ENCODE measurements at regions not wholly inside any gene's neighbourhood (a gene's known extent, or its start where the extent isn't known, plus 50 kb on each side); places are given as distances from the start of the nearest gene placed in this dataset.

DNA sequence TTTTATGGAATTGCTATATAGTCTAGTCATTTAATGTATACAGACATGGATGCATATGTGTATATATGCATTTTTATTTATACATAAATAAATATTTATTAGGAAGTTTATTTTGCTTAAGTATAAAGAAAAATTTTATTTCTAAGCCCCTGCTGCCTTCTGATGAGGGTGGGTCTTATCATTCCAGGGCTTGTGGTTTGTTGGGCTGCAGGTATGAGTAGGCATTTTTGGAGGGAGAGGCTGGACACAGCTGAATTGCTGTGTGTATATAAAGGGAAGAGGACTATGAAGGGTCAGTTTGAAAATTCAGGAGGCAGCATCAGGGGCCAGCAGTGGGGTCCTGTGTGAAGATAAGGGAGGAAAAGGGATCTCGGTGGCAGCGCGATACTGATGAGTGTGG lies 189.4 kb downstream of the TMEM182 start:
- no peak for DNase-seq (ENCODE audit: low spot score)

DNA sequence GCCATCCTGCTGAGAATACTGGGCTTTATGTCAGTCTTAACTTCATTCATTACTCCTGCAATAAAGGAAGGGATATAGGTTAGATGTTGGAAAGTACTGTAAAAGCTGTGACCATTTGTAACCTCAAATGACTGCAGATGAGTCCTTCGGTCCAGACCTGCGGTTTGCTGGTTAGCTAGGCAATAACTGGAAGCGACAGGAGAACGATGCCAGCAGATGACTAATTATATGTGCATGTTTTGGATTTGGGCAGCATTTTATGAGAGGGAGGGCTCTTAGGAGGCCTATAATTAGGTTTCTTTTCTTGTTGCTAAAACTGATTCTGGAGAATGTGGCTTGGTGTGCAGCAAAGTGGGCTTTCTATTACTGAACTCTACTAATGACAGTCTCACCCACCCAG lies 205.6 kb downstream of the TMEM182 start:
- DNase-seq (ENCODE audit: low spot score) = peak; percentile 65

DNA sequence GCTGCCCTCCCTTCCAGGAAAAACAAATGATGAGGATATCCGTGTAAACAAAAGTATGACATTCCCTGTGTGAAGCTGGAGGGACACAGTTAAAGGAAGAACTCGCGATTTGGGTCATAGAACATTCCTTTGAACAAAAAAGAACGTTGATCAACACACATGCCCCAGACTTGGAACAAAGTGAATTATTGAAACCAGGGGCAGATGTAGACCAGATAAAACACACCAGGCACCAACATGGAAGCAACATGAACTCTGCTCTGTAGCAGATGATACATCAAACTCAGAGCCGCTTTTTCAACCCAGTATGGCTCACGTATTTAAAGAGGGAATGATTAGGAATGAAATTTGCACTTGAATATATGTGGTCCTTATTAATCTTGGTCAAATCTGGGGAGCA lies 206.5 kb downstream of the TMEM182 start:
- no peak for DNase-seq (ENCODE audit: low spot score)

DNA sequence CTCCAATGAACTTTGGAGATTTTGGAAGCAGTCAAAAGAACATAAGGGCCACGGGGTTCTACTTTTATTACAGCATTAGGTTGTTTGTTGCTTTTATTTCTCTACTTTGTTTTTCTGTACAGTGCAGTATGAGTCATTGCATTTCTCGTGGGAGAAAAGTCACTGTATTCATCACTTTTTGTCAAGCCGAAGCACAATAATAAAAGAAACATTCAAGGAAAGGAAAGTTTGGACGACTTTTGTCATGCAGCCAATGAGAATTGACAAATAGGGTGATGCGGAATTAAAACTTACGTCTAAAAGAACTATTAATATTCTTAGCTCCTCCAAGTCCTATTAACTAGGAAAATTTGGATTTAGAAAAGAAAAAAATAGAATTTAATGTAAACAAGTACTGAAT lies 209.9 kb downstream of the TMEM182 start:
- DNase-seq (ENCODE audit: low spot score) = no peak

DNA sequence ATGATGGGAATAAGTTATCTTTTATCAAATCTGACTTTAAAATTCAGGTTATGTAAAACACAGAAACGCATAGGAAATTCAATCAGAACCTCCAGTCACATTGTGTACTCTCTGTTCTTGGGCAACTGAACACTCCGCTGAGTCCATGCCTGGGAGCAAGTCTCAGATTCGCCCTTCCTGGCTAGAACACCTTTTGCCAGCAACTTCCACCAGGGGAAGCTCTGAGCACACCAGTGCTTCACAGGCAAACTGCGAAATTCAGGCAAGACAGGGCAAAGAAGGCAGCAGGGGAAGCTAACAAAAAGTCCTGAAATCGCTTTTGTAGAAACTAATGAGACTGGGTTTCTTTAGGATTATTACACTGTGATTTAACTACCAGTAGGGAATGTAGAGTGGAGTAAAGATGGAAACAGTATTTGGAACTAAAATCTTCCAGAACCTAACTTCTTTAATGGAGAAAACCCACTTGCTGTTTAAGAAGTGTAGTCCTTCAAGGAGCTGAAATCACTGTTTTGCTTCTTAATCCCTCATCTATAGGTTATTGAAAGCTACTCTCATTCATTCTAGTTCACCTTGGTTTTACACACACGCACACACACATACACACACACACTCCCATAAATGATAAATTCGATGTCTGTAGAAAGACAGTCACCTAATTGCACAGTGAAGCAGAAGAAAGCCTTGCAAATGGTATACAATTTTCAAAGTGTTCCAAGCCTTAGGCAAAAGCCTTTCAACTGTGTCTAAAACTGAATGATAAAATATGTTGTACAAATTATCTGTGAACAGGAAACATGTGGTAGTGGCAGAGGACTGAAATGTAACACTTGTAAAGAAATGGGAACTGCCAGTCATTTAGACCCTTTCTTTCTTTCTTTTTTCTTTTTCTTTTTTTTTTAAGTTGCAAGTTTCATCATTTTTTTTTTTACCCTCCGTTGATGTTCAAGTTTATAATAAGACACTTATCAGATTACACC lies 214.5 kb downstream of the TMEM182 start:
- peak; percentile 28 for DNase-seq (ENCODE audit: low spot score)

DNA sequence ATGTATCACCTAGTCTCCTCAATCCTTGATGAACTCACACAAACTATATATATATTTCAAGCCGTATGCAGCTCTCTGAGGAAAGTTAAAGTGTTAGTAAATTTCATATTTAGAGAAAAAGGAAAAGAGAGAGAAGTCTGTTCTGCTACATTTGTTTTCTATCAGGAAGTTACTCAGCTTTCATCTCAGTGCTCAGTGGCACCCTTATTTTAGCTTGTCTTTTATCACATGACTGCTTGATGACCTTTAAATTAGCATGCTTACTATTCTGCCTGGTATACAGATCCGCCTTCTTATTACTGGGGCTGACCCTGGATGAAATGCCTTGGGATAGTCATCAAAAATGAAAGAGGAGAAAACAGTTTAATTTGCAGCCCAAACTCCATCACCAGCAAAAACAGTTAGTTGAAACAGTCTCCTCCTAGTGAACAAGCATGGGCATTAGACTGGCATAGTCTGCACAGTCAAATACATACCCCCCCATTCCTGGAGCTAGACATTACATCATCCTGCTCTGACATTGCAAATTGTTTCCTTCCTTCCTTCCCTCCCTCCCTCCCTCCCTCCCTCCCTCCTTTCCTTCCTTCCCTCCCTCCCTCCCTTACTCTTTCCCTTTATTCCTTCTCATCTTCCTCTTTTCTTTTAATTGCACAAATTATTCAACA lies 215.7 kb downstream of the TMEM182 start:
- DNase-seq (ENCODE audit: low spot score) = no peak

DNA sequence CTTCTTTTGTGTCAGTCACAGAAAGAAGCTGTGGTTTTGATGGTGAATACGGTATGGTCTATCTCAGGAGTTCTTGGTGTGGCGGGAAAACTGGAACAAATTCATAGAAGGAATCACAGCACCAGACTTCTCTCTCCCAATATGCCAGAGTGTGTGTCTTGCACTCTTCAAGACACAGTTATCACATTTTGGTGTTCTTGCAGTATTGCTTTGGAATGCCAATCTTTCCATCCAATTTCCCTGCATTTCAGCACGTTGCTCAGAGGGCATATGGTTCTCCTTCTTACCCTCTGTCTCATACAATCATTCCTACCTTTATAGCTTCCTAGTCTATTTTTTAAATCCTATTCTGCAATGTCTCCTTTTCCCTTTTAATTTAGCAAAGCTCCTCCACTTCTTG lies 216.3 kb downstream of the TMEM182 start:
- DNase-seq (ENCODE audit: low spot score) = no peak

DNA sequence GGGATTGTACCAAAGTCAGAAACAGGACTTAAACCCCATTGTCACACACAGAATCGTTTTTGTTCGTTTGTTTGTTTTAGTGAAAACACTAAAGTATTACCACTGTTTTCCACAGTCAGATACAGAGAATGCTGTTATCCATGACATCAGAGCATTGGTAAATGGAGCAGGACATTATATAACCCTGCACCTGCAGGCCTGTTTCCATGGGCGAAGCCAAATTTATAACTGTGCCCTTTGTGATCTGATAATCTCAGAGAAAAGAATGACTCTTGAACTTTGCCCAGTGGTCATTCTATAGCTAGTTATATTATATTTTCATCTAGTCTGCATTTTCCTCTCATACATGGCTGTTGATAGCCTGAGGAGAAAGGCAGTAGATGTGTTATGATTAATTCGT lies 217.6 kb downstream of the TMEM182 start:
- no peak for DNase-seq (ENCODE audit: low spot score)

DNA sequence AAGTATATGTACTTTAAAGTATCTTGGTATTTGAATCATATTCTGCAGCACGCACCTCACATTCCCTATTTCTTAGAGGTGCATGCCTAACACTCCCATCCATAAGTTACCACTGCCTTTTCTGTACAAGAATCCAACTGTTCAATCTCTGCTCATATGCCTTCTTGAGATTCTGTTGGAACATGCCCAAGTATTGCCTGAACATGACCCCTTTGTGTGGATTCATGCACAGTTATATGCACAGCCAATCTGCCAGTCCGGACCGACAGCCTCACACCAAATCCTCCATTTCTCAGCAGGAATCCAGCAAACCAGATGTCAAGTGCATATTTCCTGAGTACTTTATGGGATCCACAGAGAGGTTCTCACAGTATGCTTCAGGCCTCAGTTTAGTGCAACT lies 222.0 kb downstream of the TMEM182 start:
- DNase-seq (ENCODE audit: low spot score) = no peak

DNA sequence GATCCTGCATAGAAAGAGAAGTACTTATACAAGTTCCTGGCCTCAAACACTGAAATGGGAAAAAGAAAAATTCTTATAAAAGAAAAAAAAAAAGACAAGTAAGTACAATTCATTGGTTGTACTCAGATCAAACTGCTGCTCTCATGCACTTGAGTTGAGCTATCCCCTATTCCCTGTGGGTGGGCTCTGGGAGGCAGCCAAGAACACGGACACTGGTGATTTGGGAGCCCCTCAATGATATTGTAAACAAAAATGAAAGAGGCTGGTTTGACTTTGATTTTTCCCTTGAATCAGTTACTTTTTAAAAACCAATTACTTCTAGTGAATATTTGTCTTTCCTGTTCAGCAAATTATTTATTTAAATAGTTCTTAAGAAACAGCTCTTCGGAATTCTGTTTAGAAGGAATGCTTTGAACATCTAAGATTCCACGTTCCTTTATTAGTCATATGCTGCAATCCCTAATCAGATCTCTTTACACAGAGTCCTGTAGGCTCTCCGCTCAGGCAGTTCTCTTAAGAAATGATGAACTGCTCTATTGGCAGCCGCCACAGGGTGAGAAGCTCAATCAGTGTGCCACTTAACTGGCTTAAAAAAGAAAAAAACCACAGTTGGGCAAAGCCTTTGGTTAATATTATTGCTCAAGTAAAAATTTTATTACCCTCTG lies 225.1 kb downstream of the TMEM182 start:
- no peak for DNase-seq (ENCODE audit: low spot score)

DNA sequence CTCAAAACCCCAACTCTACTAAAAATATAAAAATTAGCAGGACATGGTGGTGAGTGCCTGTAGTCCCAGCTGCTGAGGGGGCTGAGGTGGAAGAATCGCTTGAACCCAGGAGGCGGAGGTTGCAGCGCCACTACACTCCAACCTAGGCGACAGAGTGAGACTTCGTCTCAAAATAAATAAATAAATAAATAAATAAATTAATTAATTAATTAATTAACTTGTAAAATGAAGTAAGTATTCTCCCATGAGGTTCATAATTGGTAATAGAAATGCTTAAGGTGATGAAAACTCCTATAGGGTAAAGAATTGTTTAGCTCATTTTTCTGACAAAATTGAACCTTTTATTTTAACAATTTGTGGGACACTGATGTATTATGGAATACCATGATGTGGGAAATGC lies 230.8 kb downstream of the TMEM182 start:
- DNase-seq (ENCODE audit: low spot score) = no peak

DNA sequence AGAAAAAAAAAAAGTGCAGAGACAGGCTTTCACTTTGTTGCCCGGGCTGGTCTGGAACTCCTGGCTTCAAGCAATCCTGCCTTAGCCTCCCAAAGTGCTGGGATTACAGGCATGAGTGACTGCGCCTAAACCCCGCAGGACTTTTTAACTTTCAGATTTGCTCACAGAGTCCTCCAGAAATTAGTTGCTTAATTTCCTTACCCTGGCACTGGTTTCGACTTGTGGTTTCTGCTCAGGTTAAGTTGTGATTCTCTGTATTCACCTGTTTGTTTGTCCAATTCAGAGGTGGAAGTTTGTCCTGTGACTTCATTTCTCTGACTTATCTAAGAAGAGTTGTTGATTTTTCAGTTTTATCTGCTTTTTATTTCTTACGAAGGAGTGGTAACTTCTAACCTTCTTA lies 238.1 kb downstream of the TMEM182 start:
- no peak for DNase-seq (ENCODE audit: low spot score)

DNA sequence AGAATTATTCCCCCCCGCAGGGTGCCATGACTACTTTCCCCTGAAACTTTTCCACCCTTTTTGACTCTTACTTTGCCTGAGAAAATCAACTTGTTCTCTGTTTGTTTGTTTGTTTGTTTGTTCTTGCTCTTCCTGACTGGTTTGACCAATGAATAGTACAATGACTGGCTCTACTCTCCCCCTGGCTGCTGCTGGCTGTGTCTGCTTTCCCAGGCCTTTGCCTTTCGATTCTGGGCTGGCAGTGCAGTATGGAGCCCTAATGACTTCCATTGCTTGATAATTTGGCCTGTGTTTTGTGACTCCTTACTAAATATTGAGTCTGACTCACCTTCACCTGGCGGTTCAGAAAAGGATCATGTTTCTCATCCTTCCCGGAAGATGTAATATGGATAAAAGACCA lies 241.1 kb downstream of the TMEM182 start:
- DNase-seq (ENCODE audit: low spot score) = no peak

DNA sequence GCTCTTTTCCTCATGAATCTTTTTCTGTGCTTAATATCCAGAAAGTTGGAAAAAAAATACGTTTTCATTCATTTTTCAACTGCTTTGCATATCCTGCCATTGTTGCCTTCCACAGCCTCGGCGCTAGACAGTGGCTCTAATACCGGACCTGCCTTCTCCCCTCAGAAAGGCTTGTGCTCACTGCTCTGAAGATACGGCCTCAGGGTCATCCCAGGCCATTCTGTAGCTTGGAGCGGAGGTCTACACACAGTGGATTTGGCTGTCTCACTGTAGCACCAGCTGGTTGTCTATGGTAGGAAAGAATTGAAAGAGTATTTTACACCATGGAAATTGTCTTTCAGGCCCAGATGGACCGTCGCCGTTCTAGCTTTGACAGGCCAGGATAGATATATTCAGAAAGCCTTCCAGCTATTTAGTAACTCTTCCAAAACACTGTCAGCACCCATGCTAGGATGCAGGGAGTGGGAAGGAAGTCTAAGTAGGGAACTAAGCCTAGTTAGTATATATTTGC lies 242.0 kb downstream of the TMEM182 start:
- no peak for DNase-seq (ENCODE audit: low spot score)

DNA sequence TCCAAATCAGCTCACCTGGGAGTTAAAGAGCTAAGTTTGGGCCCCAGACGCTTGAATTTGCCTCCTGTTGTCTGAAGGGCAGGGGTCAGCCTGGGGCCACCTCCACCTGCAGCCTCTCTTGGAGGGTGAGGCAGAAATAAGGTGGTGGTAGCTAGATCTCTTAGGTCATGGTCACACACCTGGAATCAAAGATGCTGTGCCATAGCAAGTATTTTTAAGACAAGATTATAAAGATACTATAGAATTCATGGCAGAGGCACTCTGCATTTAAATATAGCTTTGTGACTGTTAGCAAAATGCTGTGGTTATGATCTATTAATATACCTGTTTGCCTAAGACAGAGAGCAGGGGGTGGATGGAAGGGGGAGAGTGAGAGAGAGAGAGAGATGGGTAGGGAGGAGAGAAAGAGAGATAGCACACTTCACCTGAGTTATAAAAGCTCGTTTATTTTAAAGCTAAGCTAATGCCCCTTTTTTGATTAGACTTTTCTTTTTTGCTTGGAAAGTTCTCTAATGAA lies 242.7 kb downstream of the TMEM182 start:
- DNase-seq (ENCODE audit: low spot score) = no peak

DNA sequence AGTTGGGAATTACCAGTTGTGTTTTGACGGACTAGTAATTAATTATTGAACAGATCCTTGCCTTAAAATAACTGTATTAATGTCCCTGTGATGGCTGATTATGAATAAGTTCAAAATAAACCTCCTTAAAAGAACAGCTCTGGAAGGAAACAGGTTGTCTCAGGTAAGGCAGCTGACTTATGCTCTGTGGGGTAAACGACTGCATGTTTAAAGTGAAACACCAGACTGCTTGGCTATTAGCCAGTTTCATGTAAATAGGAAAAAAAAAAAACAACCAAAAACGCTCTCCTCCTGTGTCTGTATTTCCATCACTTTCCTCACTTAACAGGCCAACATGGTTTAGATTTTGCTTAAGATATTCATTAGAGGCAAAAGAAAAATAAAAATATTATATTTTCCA lies 243.6 kb downstream of the TMEM182 start:
- DNase-seq (ENCODE audit: low spot score) = no peak

DNA sequence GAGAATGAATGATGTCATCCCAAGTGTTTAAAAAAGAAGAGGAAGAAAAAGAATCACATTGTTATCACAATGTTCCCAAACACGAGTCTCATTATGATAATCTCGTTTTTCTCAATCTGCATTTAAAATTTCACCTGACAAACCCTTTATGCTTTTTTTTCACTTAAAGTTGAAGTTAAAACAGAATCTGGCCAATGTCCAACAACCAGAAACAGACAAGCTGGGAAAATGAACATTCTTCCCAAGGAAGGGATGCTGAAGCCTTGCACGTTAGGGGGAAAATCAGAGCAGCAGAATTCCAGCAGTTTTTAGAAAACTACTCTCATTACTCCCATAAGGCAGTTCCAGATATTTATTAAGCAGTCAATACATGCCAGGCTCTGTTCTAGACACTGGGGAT lies 245.3 kb downstream of the TMEM182 start:
- DNase-seq (ENCODE audit: low spot score) = no peak

DNA sequence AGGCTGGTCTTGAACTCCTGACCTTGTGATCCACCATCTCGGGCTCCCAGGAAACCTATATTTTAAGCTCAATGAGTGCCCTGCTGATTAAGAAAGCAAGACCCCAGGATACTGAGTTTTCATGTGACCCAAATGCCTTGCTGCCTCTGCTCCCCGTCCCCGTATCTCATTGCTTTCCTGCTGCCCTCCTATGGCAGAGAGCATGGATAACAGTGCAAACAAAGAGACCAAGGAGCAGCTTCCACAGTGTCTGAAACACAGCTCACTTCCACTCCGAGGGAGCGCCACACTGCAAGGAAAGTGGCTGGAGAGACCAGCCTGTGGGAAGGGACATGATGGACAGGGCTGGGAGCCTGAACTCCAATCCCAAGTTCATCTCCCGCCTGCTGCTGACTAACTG lies 246.8 kb downstream of the TMEM182 start:
- no peak for DNase-seq (ENCODE audit: low spot score)

DNA sequence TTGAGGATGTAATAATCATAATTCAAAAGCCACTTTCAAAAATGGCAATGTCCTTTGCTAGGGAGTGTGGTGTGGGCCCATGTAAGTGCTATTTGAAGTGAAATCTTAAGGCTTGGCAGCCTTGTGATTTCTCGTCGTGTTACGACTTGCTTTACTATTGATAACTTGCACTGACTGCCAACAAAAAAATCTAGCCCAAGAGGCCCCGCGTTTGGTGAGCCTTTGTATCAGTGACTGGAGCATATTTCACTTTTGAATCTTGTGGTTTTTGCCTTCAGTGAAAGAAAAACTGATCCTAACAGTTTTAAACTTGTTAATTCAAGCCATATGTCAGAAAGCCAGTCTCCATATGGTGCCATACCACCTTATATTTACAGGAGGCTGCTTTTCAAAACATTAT lies 248.0 kb downstream of the TMEM182 start:
- DNase-seq (ENCODE audit: low spot score) = no peak

DNA sequence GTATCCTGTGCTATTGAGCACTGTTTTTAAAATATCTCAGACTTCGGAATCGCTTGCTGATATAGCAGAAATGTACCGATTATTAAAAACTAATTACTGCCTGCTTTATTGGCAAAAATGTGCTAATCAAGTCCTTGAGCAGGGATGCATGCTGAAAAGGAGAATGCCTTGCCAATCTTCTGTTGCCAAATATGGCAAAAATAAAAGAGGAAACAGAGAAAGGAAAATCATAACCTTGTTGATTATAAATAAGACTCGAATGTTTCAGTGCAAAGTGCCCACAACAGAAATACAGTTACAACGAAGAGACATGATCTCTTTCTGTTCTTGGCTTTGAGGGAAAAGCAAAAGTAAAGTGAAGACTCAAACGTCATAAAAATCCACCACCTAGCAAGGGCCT lies 248.5 kb downstream of the TMEM182 start:
- no peak for DNase-seq (ENCODE audit: low spot score)

DNA sequence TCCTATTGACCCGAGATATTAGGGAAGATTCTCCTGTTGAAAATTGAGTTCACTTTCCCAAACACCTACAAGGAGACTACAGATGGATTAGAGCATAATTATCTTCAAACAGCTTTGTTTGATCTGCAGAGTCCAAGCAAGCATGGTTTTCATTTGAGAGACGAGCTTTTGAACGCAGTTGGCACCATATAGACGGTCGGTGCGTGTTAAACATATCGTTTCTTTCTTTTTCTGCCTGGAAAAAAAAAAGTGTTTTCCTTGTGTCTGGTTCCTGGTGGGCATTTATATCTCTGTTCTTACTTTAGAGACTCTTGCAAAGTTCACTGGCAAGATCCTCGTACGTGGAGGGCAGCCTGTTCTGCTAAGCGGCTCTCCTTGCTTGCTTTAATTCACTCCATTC lies 248.9 kb downstream of the TMEM182 start:
- no peak for DNase-seq (ENCODE audit: low spot score)

DNA sequence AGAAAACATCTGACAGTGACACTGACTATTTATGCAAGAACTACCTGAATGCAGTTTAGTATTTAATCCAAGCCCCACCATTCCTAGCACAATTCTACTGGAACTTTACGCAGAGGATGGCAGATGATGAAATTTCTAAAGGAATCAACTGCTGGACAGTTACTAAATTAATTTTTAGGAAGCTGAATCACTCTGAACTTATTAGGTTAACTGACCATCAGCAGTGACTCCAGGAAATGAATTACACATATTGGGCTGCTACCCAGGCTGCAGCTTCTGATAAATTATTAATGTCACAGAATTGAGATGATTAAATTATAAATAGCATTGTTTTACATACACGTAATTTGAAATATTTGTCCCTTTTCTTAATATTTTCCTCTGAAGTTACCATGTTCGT lies 250.8 kb downstream of the TMEM182 start:
- DNase-seq (ENCODE audit: low spot score) = no peak

DNA sequence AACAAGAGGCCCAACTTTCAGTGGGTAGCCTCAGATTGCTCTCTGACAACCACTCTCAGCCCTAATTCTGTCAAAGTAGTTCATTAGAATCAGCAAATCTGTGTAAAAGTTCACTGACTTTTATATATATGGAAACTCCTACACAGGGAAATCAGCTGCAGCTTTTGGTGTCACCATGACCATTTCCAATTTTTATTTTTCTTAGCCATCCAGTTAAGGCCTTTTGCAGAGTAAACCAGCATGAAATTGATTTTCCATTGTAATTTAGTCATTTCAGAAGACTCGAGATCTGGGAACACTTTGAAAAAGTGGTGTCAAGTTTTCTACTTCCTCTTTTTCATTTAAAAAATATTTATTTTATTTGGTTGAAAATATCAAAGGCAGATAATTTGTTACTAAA lies 263.2 kb downstream of the TMEM182 start:
- DNase-seq (ENCODE audit: low spot score) = no peak

Data from AG20443 (cell line).